GM12891 (cell line): ENCODE measurements at regions not wholly inside any gene's neighbourhood (a gene's known extent, or its start where the extent isn't known, plus 50 kb on each side); places are given as distances from the start of the nearest gene placed in this dataset.

Source experiments
- POLR2A ChIP-seq: IDR thresholded peaks from 2 replicates; pipeline ENCODE4 v1.6.1; 2011; ENCODE audit warnings: low read depth, low read length, control low read depth
- POLR2AphosphoS5 ChIP-seq: IDR thresholded peaks from 2 replicates; pipeline ENCODE4 v1.6.1; 2011; ENCODE audit warnings: low read depth, low read length, control low read depth
- SPI1 ChIP-seq: IDR thresholded peaks from 2 replicates; pipeline ENCODE4 v1.6.1; 2011; ENCODE audit warnings: low read depth, low read length, control low read depth

DNA sequence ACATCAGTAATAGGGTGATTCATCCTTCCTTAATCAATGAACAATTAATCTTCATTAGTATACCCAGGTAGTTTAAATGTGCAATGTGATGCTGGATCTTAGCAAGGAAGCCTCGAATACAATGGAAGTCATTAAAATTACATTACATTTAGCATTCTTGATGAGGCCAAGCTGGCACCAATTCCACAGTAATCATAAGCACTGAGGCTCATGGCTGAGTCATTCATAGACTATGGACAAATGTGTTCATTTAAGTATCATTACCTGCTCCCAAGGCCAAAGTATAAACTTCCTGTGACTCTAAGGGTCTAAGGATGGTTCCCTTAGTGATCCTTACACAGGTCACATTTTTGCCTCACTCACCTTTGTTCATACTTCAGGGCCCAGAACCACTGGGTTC, 266.4 kb upstream of the CDIN1 start:
- no peak for TF ChIP-seq POLR2A
- TF ChIP-seq POLR2AphosphoS5: no peak
- TF ChIP-seq SPI1: no peak
